ENCODE measurements at regions not wholly inside any gene's neighbourhood (a gene's known extent, or its start where the extent isn't known, plus 50 kb on each side); places are given as distances from the start of the nearest gene placed in this dataset.

DNA sequence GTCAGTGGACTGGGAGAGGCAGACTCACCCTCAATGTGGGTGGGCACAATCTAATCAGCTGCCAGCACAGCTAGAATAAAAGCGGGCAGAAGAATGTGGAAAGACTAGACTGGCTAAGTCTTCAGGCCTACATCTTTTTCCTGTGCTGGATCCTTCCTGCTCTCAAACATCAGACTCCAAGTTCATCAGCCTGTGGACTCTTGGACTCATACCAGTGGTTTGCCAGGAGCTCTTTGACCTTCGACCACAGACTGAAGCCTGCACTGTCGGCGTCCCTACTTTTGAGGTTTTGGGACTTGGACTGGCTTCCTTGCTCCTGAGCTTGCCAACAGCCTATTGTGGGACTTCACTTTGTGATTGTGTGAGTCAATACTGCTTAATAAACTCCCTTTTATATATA lies 68.0 kb downstream of the CNTN3 start:
- no peaks in the 10 kb centered on the region for H3K27me3 ChIP-seq (ENCODE audit: insufficient read depth, poor library complexity, severe bottlenecking)
- no peak overlapping the region for H3K4me3 ChIP-seq (ENCODE audit: severe bottlenecking)
- DNase-seq (ENCODE audit: low spot score) (no peak), ATAC-seq (ENCODE audit: low read depth) (no peak)
- H3K27ac ChIP-seq (ENCODE audit: poor library complexity, severe bottlenecking), result no peak overlapping the region
- TF ChIP-seq, protein P1, sequence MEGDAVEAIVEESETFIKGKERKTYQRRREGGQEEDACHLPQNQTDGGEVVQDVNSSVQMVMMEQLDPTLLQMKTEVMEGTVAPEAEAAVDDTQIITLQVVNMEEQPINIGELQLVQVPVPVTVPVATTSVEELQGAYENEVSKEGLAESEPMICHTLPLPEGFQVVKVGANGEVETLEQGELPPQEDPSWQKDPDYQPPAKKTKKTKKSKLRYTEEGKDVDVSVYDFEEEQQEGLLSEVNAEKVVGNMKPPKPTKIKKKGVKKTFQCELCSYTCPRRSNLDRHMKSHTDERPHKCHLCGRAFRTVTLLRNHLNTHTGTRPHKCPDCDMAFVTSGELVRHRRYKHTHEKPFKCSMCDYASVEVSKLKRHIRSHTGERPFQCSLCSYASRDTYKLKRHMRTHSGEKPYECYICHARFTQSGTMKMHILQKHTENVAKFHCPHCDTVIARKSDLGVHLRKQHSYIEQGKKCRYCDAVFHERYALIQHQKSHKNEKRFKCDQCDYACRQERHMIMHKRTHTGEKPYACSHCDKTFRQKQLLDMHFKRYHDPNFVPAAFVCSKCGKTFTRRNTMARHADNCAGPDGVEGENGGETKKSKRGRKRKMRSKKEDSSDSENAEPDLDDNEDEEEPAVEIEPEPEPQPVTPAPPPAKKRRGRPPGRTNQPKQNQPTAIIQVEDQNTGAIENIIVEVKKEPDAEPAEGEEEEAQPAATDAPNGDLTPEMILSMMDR (IDR thresholded peaks at IDR 0.05; ENCODE audit: poor library complexity, severe bottlenecking), result no peak
- H3K36me3 ChIP-seq (ENCODE audit: low read depth), result no peaks in the 10 kb centered on the region
- no peaks in the 10 kb centered on the region for H3K4me1 ChIP-seq (ENCODE audit: insufficient read depth, poor library complexity, severe bottlenecking)
- H3K9me3 ChIP-seq (ENCODE audit: severe bottlenecking), result no peaks in the 10 kb centered on the region

DNA sequence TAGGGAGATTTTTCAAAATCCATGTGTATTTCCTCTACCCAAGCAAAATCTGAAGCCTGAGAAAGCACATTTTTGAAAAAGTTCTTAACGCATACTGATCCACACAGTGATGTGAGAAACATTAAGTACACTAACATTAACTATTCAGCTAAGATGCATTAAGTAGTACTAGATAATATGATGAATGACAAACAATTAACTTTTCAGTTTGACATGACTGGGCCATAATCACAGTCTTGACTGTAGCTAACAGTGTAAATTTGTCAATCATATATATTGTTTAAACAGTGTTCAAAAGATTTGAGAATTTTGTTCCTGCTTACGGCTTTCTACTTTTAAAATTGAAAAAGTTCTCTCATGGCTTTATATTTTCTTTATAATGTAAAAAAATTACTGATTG lies 72.0 kb downstream of the CNTN3 start:
- Histone ChIP-seq H3K4me3 (ENCODE audit: severe bottlenecking) (no peak overlapping the region), H3K36me3 (ENCODE audit: low read depth) (no peaks in the 10 kb centered on the region), H3K9me3 (ENCODE audit: severe bottlenecking) (no peaks in the 10 kb centered on the region), H3K4me1 (ENCODE audit: insufficient read depth, poor library complexity, severe bottlenecking) (no peaks in the 10 kb centered on the region), H3K27ac (ENCODE audit: poor library complexity, severe bottlenecking) (no peak overlapping the region), H3K27me3 (ENCODE audit: insufficient read depth, poor library complexity, severe bottlenecking) (no peaks in the 10 kb centered on the region)
- ATAC-seq (ENCODE audit: low read depth), result no peak
- TF ChIP-seq, protein P1 (IDR thresholded peaks at IDR 0.05; ENCODE audit: poor library complexity, severe bottlenecking), result no peak
- no peak for DNase-seq (ENCODE audit: low spot score)

DNA sequence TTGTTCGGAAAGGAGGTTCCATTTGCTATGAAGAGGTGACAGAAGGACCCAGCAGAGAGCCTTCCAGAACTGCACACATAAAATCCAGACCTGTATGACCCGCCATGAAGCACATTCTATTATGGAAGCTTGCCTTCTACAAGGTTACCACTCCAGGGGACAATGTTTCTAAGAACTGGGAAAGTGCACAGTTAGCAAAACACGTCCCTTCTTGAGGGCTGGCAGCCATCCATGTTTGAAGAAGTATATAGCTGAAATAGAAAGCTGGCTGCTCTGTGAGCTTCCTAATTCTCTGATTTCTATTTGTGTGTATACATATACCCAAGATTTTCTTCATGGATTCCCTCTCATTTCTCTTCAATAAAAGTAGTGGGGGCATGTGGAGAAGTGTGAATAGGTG lies 74.6 kb downstream of the CNTN3 start:
- H3K9me3 ChIP-seq (ENCODE audit: severe bottlenecking), result no peaks in the 10 kb centered on the region
- TF ChIP-seq, protein P1 (IDR thresholded peaks at IDR 0.05; ENCODE audit: poor library complexity, severe bottlenecking), result no peak
- H3K36me3 ChIP-seq (ENCODE audit: low read depth), result no peaks in the 10 kb centered on the region
- H3K27ac ChIP-seq (ENCODE audit: poor library complexity, severe bottlenecking), result no peak overlapping the region
- DNase-seq (ENCODE audit: low spot score) (no peak), ATAC-seq (ENCODE audit: low read depth) (no peak)
- no peaks in the 10 kb centered on the region for H3K27me3 ChIP-seq (ENCODE audit: insufficient read depth, poor library complexity, severe bottlenecking)
- no peaks in the 10 kb centered on the region for H3K4me1 ChIP-seq (ENCODE audit: insufficient read depth, poor library complexity, severe bottlenecking)
- H3K4me3 ChIP-seq (ENCODE audit: severe bottlenecking), result no peak overlapping the region

DNA sequence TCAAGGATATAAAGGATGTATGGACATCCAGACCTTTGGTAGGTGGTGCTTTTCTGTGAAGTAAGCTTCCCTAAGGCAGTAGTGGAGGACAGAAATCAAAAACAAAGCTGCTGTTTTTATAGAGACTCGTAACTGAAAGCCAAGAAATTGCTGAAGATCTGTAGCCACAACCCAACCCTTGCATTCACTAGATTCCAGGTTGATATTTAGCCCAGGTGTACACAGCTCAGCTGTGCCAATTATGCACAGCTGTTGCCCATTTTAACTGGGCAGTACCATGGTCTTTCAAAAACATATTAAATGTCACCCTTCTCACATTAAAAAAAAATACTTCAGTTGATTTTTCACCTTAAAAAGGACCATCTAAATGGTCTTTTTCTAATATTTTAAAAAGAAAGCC lies 75.8 kb downstream of the CNTN3 start:
- H3K4me3 ChIP-seq (ENCODE audit: severe bottlenecking), result no peak overlapping the region
- no peak overlapping the region for H3K27ac ChIP-seq (ENCODE audit: poor library complexity, severe bottlenecking)
- no peaks in the 10 kb centered on the region for H3K36me3 ChIP-seq (ENCODE audit: low read depth)
- ATAC-seq (ENCODE audit: low read depth) (no peak), DNase-seq (ENCODE audit: low spot score) (no peak)
- no peaks in the 10 kb centered on the region for H3K27me3 ChIP-seq (ENCODE audit: insufficient read depth, poor library complexity, severe bottlenecking)
- H3K9me3 ChIP-seq (ENCODE audit: severe bottlenecking), result no peaks in the 10 kb centered on the region
- no peaks in the 10 kb centered on the region for H3K4me1 ChIP-seq (ENCODE audit: insufficient read depth, poor library complexity, severe bottlenecking)
- TF ChIP-seq, protein P1 (IDR thresholded peaks at IDR 0.05; ENCODE audit: poor library complexity, severe bottlenecking), result no peak

DNA sequence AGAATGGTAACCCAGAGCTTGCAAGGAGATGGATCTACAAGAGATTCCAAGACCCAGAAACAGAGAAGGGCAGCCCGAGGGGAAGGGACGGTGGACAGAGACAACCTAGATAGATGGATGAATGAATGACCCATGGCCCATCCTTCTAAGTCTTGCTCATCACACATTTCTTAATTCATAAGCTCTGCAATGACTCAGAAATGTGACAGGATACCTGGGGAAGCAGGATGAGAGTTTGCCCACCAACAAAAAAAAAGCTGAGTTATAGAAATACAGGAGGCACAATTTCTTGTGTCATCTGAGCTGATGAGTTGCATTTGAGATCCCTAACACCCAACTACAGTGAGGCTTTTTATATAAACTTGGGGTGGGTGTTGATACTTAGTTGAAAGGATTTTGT lies 76.6 kb downstream of the CNTN3 start:
- Histone ChIP-seq H3K36me3 (ENCODE audit: low read depth) (no peaks in the 10 kb centered on the region), H3K9me3 (ENCODE audit: severe bottlenecking) (no peaks in the 10 kb centered on the region), H3K4me3 (ENCODE audit: severe bottlenecking) (no peak overlapping the region), H3K27me3 (ENCODE audit: insufficient read depth, poor library complexity, severe bottlenecking) (no peaks in the 10 kb centered on the region), H3K4me1 (ENCODE audit: insufficient read depth, poor library complexity, severe bottlenecking) (peaks cover 1% of the 10 kb centered on the region), H3K27ac (ENCODE audit: poor library complexity, severe bottlenecking) (no peak overlapping the region)
- no peak for ATAC-seq (ENCODE audit: low read depth)
- no peak for DNase-seq (ENCODE audit: low spot score)
- TF ChIP-seq, protein P1 (IDR thresholded peaks at IDR 0.05; ENCODE audit: poor library complexity, severe bottlenecking), result no peak

All from RWPE2 (cell line).